ENCODE measurements at regions not wholly inside any gene's neighbourhood (a gene's known extent, or its start where the extent isn't known, plus 50 kb on each side); places are given as distances from the start of the nearest gene placed in this dataset.

GRCh38 chr10:123556049-123556448, 110.1 kb upstream of the GPR26 start:
- TF ChIP-seq BACH2 (CRISPR knock-in tag; IDR thresholded peaks at IDR 0.05; ENCODE audit: borderline replicate concordance) (no peak), TOX (CRISPR knock-in tag; IDR thresholded peaks at IDR 0.05; ENCODE audit: borderline replicate concordance) (no peak), ZC3H10 (CRISPR knock-in tag; IDR thresholded peaks at IDR 0.05) (no peak), ZFP3 (CRISPR knock-in tag; IDR thresholded peaks at IDR 0.05) (no peak), CSDC2 (CRISPR knock-in tag; IDR thresholded peaks at IDR 0.05) (no peak)
- no peak for ATAC-seq

GRCh38 chr10:123556736-123557135, 109.4 kb upstream of the GPR26 start:
- TF ChIP-seq TCF4 (CRISPR knock-in tag; IDR thresholded peaks at IDR 0.05; ENCODE audit: borderline replicate concordance): no peak
- TF ChIP-seq ZFP3 (CRISPR knock-in tag; IDR thresholded peaks at IDR 0.05): no peak
- no peak for TF ChIP-seq POU6F1 (CRISPR knock-in tag; IDR thresholded peaks at IDR 0.05; ENCODE audit: borderline replicate concordance, low read depth)
- TF ChIP-seq SNAI2 (CRISPR knock-in tag; IDR thresholded peaks at IDR 0.05): no peak
- no peak for TF ChIP-seq PATZ1 (CRISPR knock-in tag; IDR thresholded peaks at IDR 0.05; ENCODE audit: borderline replicate concordance)
- TF ChIP-seq TSHZ2 (CRISPR knock-in tag; IDR thresholded peaks at IDR 0.05): no peak
- TF ChIP-seq ESRRG (CRISPR knock-in tag; IDR thresholded peaks at IDR 0.05): no peak
- TF ChIP-seq OSR1 (CRISPR knock-in tag; IDR thresholded peaks at IDR 0.05): no peak
- no peak for TF ChIP-seq ARNTL (CRISPR knock-in tag; IDR thresholded peaks at IDR 0.05; ENCODE audit: borderline replicate concordance, low read depth)
- TF ChIP-seq TOX (CRISPR knock-in tag; IDR thresholded peaks at IDR 0.05; ENCODE audit: borderline replicate concordance): no peak
- no peak for TF ChIP-seq ZC3H10 (CRISPR knock-in tag; IDR thresholded peaks at IDR 0.05)
- TF ChIP-seq CSDC2 (CRISPR knock-in tag; IDR thresholded peaks at IDR 0.05): no peak
- no peak for TF ChIP-seq ZNF8 (CRISPR knock-in tag; IDR thresholded peaks at IDR 0.05)
- no peak for TF ChIP-seq ZFP30 (CRISPR knock-in tag; IDR thresholded peaks at IDR 0.05)
- ATAC-seq: no peak

- no peak for ATAC-seq
- TF ChIP-seq POU6F1 (CRISPR knock-in tag; IDR thresholded peaks at IDR 0.05; ENCODE audit: borderline replicate concordance, low read depth): no peak
- TF ChIP-seq CREB5 (CRISPR knock-in tag; IDR thresholded peaks at IDR 0.05; ENCODE audit: low read depth): no peak
- TF ChIP-seq ZNF70 (CRISPR knock-in tag; IDR thresholded peaks at IDR 0.05): no peak
- TF ChIP-seq RARB (CRISPR knock-in tag; IDR thresholded peaks at IDR 0.05): no peak
- no peak for TF ChIP-seq ISL1 (CRISPR knock-in tag; IDR thresholded peaks at IDR 0.05)
- no peak for TF ChIP-seq ESRRG (CRISPR knock-in tag; IDR thresholded peaks at IDR 0.05)
- no peak for TF ChIP-seq TSHZ2 (CRISPR knock-in tag; IDR thresholded peaks at IDR 0.05)
- no peak for TF ChIP-seq ZC3H10 (CRISPR knock-in tag; IDR thresholded peaks at IDR 0.05)
- TF ChIP-seq BACH2 (CRISPR knock-in tag; IDR thresholded peaks at IDR 0.05; ENCODE audit: borderline replicate concordance): no peak
- TF ChIP-seq OSR1 (CRISPR knock-in tag; IDR thresholded peaks at IDR 0.05): no peak
- no peak for TF ChIP-seq ZNF565 (CRISPR knock-in tag; conservative IDR thresholded peaks at IDR 0.05; ENCODE audit: low read depth)
- no peak for TF ChIP-seq TOX (CRISPR knock-in tag; IDR thresholded peaks at IDR 0.05; ENCODE audit: borderline replicate concordance)
- TF ChIP-seq CSRNP3 (CRISPR knock-in tag; IDR thresholded peaks at IDR 0.05): no peak
- TF ChIP-seq CSDC2 (CRISPR knock-in tag; IDR thresholded peaks at IDR 0.05): no peak
Observed at GRCh38 chr10:123557366-123558108, 108.6 kb upstream of the GPR26 start.

Measured in SK-N-SH treated with all-trans-retinoic acid at 6 μM for 48 hours (cell line).